Activated effector memory CD4-positive, alpha-beta T cell treated with Interleukin-2 at 50 U/mL for 16 hours (primary cell): ENCODE measurements at regions not wholly inside any gene's neighbourhood (a gene's known extent, or its start where the extent isn't known, plus 50 kb on each side); places are given as distances from the start of the nearest gene placed in this dataset.

Experiments
- DNase-seq: peaks from one replicate; pipeline ENCODE4 v3.0.0-alpha.2; 2020

DNA sequence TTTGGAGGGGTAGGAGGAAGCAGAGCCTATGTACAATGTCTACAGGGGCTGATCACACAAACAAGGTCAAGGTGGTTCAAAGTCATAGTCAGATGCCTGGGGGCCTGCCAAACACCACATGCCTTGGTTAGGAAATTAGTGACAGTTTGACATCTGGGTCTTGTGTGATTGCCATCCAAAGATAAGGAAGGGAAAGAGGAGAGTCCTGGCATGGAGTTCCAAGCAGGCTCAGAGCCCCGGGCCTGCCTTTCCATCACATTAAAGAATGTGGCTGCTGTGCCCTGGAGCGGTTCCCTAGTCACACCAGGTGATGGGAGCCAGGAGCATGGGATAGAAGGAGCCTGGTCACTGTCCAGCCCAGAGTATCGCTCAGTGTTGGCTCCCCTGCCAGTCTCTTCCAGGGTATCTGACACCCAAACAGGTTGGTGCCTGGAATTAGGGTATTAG is 53.6 kb upstream of the BCL2L14 start:
- DNase-seq = no peak

DNA sequence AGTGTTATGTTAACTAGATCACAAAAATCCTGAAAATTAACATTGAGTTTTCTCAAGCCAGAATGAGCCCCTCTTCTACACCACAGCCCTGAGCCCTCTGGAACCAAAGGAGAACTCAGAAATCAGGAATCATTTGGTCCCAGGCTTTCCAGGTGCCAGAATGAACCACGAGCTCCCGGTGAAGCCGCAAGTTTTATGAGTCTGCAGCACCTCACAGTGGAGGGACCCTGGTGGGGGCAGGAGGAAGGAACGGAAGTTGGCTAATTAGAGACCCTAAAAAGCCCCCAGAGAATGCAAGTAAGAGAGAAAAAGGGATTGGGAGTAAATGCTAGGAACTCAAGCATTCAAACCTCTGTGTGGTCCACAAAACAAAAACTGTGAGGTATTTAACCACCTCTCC is 52.9 kb upstream of the BCL2L14 start:
- no peak for DNase-seq

DNA sequence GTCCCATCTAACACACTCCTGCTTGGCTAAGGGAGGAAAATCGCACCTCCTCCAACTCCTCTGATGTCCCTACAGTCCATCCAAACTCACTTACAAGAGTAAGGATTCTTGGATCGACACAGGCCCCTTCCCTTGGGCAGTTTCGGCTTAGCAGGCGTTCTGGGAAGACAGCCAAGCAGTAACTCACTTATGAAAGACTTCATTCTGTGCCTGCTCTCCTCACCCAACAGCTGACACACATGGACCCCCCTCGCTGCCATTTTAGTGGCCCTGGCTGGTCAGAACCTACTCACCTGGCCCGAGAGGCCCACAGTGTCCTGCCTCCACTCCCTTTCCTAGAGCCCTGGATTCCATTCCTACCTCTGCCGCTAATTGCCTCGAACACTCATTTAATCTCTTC is 52.3 kb upstream of the BCL2L14 start:
- DNase-seq = no peak

DNA sequence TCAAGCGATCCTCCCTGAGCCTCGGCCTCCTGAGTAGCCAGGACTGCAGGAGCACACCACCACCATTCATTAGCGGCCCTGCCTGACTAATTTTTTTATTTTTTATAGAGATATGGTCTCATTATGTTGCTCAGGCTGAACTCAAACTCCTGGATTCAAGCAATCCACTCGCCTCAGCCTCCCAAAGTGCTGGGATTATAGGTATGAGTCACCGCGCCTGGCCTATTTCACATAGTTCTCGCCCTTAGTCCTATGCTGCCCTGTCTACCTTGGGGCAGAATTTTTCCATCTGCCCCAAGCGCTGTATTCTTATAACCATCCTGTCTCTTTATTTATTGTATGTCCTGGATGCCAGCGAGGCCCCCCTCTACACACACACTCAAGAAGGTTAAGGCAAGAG is 50.9 kb upstream of the BCL2L14 start:
- DNase-seq = no peak

DNA sequence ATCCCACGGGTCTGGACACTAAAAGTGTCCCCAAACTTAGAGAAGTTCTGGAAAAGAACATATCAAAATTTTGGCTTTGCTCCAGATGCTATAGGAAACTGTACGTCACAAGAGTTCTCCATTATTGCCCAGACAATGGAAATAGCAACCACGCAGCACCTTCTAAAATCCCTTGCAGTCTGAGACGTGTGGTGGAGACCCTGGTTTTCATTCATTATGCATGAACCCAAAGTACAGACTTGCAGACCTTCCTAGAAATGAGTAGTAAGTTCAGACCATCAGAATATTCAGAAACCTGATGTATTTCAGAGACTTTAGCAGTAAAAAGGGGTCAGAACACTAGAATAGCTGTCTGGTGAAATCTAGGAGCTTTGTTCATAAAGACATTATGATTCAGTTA is 50.0 kb upstream of the BCL2L14 start:
- DNase-seq = no peak
